H9 (cell line): ENCODE measurements at regions not wholly inside any gene's neighbourhood (a gene's known extent, or its start where the extent isn't known, plus 50 kb on each side); places are given as distances from the start of the nearest gene placed in this dataset.

ENCODE experiments used
- DNase-seq: peaks from one replicate; pipeline ENCODE4 v3.0.0-alpha.2; 2017
- H2AFZ ChIP-seq: one replicate; pipeline ENCODE4 v1.6.1; 2013; ENCODE audit warnings: mild to moderate bottlenecking, low read length, control low read depth, moderate library complexity
- H2AK5ac ChIP-seq: 2 replicates; pipeline ENCODE4 v1.6.1; 2013; ENCODE audit warnings: low read length, control low read depth, mixed read lengths; ENCODE audit not compliant: insufficient read length
- H2BK120ac ChIP-seq: one replicate; pipeline ENCODE4 v1.6.1; 2013; ENCODE audit warnings: low read depth, mild to moderate bottlenecking, low read length, control low read depth, inconsistent platforms; ENCODE audit not compliant: poor library complexity, severe bottlenecking
- H2BK12ac ChIP-seq: 2 replicates; pipeline ENCODE4 v1.6.1; 2013; ENCODE audit warnings: low read length, control low read depth, mixed read lengths, low read depth; ENCODE audit not compliant: insufficient read length
- H2BK15ac ChIP-seq: 2 replicates; pipeline ENCODE4 v1.6.1; 2013; ENCODE audit warnings: low read depth, low read length, control low read depth
- H2BK20ac ChIP-seq: one replicate; pipeline ENCODE4 v1.6.1; 2013; ENCODE audit warnings: low read depth, mild to moderate bottlenecking, low read length, control low read depth, inconsistent platforms; ENCODE audit not compliant: poor library complexity, severe bottlenecking
- H2BK5ac ChIP-seq: 2 replicates; pipeline ENCODE4 v1.6.1; 2013; ENCODE audit warnings: low read length, control low read depth, mixed read lengths; ENCODE audit not compliant: insufficient read length
- H3K14ac ChIP-seq: 2 replicates; pipeline ENCODE4 v1.6.1; 2013; ENCODE audit warnings: low read length, control low read depth; ENCODE audit not compliant: insufficient read depth
- H3K18ac ChIP-seq: 2 replicates; pipeline ENCODE4 v1.6.1; 2013; ENCODE audit warnings: low read depth, mild to moderate bottlenecking, mixed read lengths, low read length, control low read depth; ENCODE audit not compliant: insufficient read length
- H3K23ac ChIP-seq: 2 replicates; pipeline ENCODE4 v1.6.1; 2013; ENCODE audit warnings: low read length, control low read depth, mixed read lengths, low read depth; ENCODE audit not compliant: insufficient read length
- H3K23me2 ChIP-seq: 2 replicates; pipeline ENCODE4 v1.6.1; 2013; ENCODE audit warnings: low read depth, mild to moderate bottlenecking, mixed read lengths, low read length, control low read depth; ENCODE audit not compliant: insufficient read length, poor library complexity, severe bottlenecking
- H3K27ac ChIP-seq: 2 replicates; pipeline ENCODE4 v1.5.1; 2013; ENCODE audit warnings: low read length, control low read depth, mixed read lengths, low read depth; ENCODE audit not compliant: insufficient read length
- H3K27me3 ChIP-seq: 2 replicates; pipeline ENCODE4 v1.6.1; 2013; ENCODE audit warnings: low read length, control low read depth, inconsistent platforms; ENCODE audit not compliant: insufficient read depth
- H3K4ac ChIP-seq: 2 replicates; pipeline ENCODE4 v1.6.1; 2013; ENCODE audit warnings: low read depth, mild to moderate bottlenecking, control low read depth, inconsistent platforms, low read length, moderate library complexity
- H3K4me1 ChIP-seq: 2 replicates; pipeline ENCODE4 v1.6.1; 2013; ENCODE audit warnings: low read length, control low read depth, inconsistent platforms; ENCODE audit not compliant: insufficient read depth
- H3K4me2 ChIP-seq: 2 replicates; pipeline ENCODE4 v1.6.1; 2013; ENCODE audit warnings: low read length, control low read depth, mixed read lengths; ENCODE audit not compliant: insufficient read length, insufficient read depth
- H3K56ac ChIP-seq: 2 replicates; pipeline ENCODE4 v1.6.1; 2013; ENCODE audit warnings: low read depth, mild to moderate bottlenecking, mixed read lengths, low read length, control low read depth; ENCODE audit not compliant: insufficient read length
- H3K79me1 ChIP-seq: 2 replicates; pipeline ENCODE4 v1.6.1; 2013; ENCODE audit warnings: low read depth, mild to moderate bottlenecking, moderate library complexity, low read length, control low read depth, inconsistent platforms; ENCODE audit not compliant: insufficient read depth, poor library complexity, severe bottlenecking
- H3K79me2 ChIP-seq: 2 replicates; pipeline ENCODE4 v1.6.1; 2013; ENCODE audit warnings: low read length, control low read depth, inconsistent platforms; ENCODE audit not compliant: insufficient read depth
- H3K9ac ChIP-seq: 2 replicates; pipeline ENCODE4 v1.6.1; 2013; ENCODE audit warnings: low read length, control low read depth, mixed read lengths; ENCODE audit not compliant: insufficient read length; ENCODE audit errors: extremely low read depth
- H3K9me3 ChIP-seq: one replicate; pipeline ENCODE4 v1.6.1; 2013; ENCODE audit warnings: low read depth, low read length, inconsistent platforms; ENCODE audit not compliant: control insufficient read depth
- H3T11ph ChIP-seq: one replicate; pipeline ENCODE4 v1.6.1; 2013; ENCODE audit warnings: mild to moderate bottlenecking, low read length, control low read depth, inconsistent platforms
- H4K20me1 ChIP-seq: one replicate; pipeline ENCODE4 v1.6.1; 2013; ENCODE audit not compliant: control insufficient read depth, insufficient read length, insufficient read depth
- H4K5ac ChIP-seq: 2 replicates; pipeline ENCODE4 v1.6.1; 2013; ENCODE audit warnings: low read depth, mild to moderate bottlenecking, mixed read lengths, low read length, control low read depth; ENCODE audit not compliant: insufficient read length
- H4K8ac ChIP-seq: replicated peaks from 2 replicates; pipeline ENCODE4 v1.6.1; 2013; ENCODE audit warnings: low read length, control low read depth, mixed read lengths, low read depth; ENCODE audit not compliant: insufficient read length
- H4K91ac ChIP-seq: 2 replicates; pipeline ENCODE4 v1.6.1; 2013; ENCODE audit warnings: low read depth, mild to moderate bottlenecking, moderate library complexity, mixed read lengths, low read length, control low read depth; ENCODE audit not compliant: insufficient read length
- H3K27ac Mint-ChIP-seq, 3 experiments: 2 replicates in 2 of 3; 3 replicates in 1 of 3; pipeline ENCODE4 v1.8.0; 2020 to 2021; ENCODE audit warnings: mixed read lengths in 3 of 3, mild to moderate bottlenecking in 1 of 3, moderate library complexity in 1 of 3
- H3K27me3 Mint-ChIP-seq: 2 replicates; pipeline ENCODE4 v1.8.0; 2021; ENCODE audit warnings: low read depth, mild to moderate bottlenecking, moderate library complexity, mixed read lengths
- H3K36me3 Mint-ChIP-seq, 3 experiments: 2 replicates in 2 of 3; 3 replicates in 1 of 3; pipeline ENCODE4 v1.8.0; 2020 to 2021; ENCODE audit warnings: low read depth in 3 of 3, mixed read lengths in 3 of 3; ENCODE audit not compliant: insufficient read depth in 1 of 3
- H3K4me1 Mint-ChIP-seq, 2 experiments: 2 replicates each; pipeline ENCODE4 v1.8.0; 2020; ENCODE audit warnings: mixed read lengths in 2 of 2
- H3K4me3 Mint-ChIP-seq, 2 experiments: 2 replicates in 1 of 2; 3 replicates in 1 of 2; pipeline ENCODE4 v1.8.0; 2020 to 2021; ENCODE audit warnings: mild to moderate bottlenecking in 2 of 2, mixed read lengths in 2 of 2, moderate library complexity in 1 of 2
- H3K9me3 Mint-ChIP-seq, 2 experiments: 2 replicates in 1 of 2; 3 replicates in 1 of 2; pipeline ENCODE4 v1.8.0; 2020; ENCODE audit warnings: mild to moderate bottlenecking in 2 of 2, mixed read lengths in 2 of 2, moderate library complexity in 1 of 2
- CTCF ChIP-seq: fragments of 200-600 bp; sonication (generic); conservative IDR thresholded peaks from 3 replicates; pipeline ENCODE4 v1.8.0; 2021; ENCODE audit warnings: antibody characterized with exemption, mild to moderate bottlenecking
- WGBS: extraction: QIAGEN DNeasy Blood & Tissue Kit; methylation state at CpG from one replicate; pipeline ENCODE4 v1.1.7; 2013; ENCODE audit warnings: missing lambda C conversion rate, low lambda C conversion rate, mixed read lengths; ENCODE audit not compliant: insufficient read length; ENCODE audit errors: extremely low coverage; 5-methylcytosine and 5-hydroxymethylcytosine counted together

GRCh38 chr13:106212386-106213010 is 323.0 kb downstream of the EFNB2 start:
- H3K4me1 ChIP-seq, result no peaks in the 10 kb centered on the region
- Mint-ChIP-seq H3K4me1 (peaks cover 18 to 22% of the 10 kb centered on the region in 2 experiments), H3K27me3 (no peaks in the 10 kb centered on the region), H3K4me3 (peak overlapping the region; percentile 7 to 50; a peak in 1 of 5 replicates), H3K27ac (peak overlapping the region in 1 of 3 experiments; percentile 84; a peak in 1 of 7 replicates), H3K36me3 (peaks cover 0 to 4% (median 2%) of the 10 kb centered on the region in 3 experiments; a peak in 2 of 7 replicates), H3K9me3 (peaks cover 2 to 3% of the 10 kb centered on the region in 2 experiments; a peak in 1 of 5 replicates)
- no peak overlapping the region for H4K8ac ChIP-seq
- H2BK120ac ChIP-seq, result no peak overlapping the region
- H2BK5ac ChIP-seq, result no peak overlapping the region
- WGBS, result no CpG with 5 or more reads among the region's 3 CpGs
- no peak overlapping the region for H3K9ac ChIP-seq
- no peak for DNase-seq
- H3K27ac ChIP-seq, result no peak overlapping the region
- no peak overlapping the region for H3K14ac ChIP-seq
- H2BK15ac ChIP-seq, result no peak overlapping the region
- TF ChIP-seq CTCF, result no peak
- H4K5ac ChIP-seq, result no peak overlapping the region
- H2BK12ac ChIP-seq, result no peak overlapping the region
- no peaks in the 10 kb centered on the region for H4K20me1 ChIP-seq
- no peak overlapping the region for H2AFZ ChIP-seq
- H2BK20ac ChIP-seq, result no peak overlapping the region
- no peak overlapping the region for H3K18ac ChIP-seq
- no peaks in the 10 kb centered on the region for H3K23me2 ChIP-seq
- no peaks in the 10 kb centered on the region for H3K27me3 ChIP-seq
- no peak overlapping the region for H4K91ac ChIP-seq
- no peak overlapping the region for H3K56ac ChIP-seq
- no peak overlapping the region for H3K23ac ChIP-seq
- H3K4ac ChIP-seq, result no peak overlapping the region
- H3T11ph ChIP-seq, result no peak overlapping the region
- H3K79me2 ChIP-seq, result no peaks in the 10 kb centered on the region
- no peaks in the 10 kb centered on the region for H3K79me1 ChIP-seq
- no peaks in the 10 kb centered on the region for H3K9me3 ChIP-seq
- no peak overlapping the region for H2AK5ac ChIP-seq
- H3K4me2 ChIP-seq, result no peak overlapping the region
